ENCODE measurements at regions not wholly inside any gene's neighbourhood (a gene's known extent, or its start where the extent isn't known, plus 50 kb on each side); places are given as distances from the start of the nearest gene placed in this dataset.

GRCh38 chr2:5473635-5474034, 218.5 kb upstream of the SOX11 start:
- no peak for TF ChIP-seq CTCF (IDR thresholded peaks at IDR 0.05; ENCODE audit: insufficient read depth, missing control alignments)
- no peak for FAIRE-seq
- DNase-seq (ENCODE audit: insufficient read length, low spot score) = no peak

- FAIRE-seq (no peak), DNase-seq (ENCODE audit: insufficient read length, low spot score) (no peak)
- TF ChIP-seq CTCF (IDR thresholded peaks at IDR 0.05; ENCODE audit: insufficient read depth, missing control alignments) = no peak
These were observed 217.5 kb upstream of the SOX11 start for GRCh38 chr2:5474716-5475115.

- FAIRE-seq (no peak), DNase-seq (ENCODE audit: insufficient read length, low spot score) (no peak)
- no peak for TF ChIP-seq CTCF (IDR thresholded peaks at IDR 0.05; ENCODE audit: insufficient read depth, missing control alignments)
These were observed 212.8 kb upstream of the SOX11 start for GRCh38 chr2:5479265-5479928.

- FAIRE-seq (no peak), DNase-seq (ENCODE audit: insufficient read length, low spot score) (no peak)
- TF ChIP-seq CTCF (IDR thresholded peaks at IDR 0.05; ENCODE audit: insufficient read depth, missing control alignments) = no peak
These were observed 209.3 kb upstream of the SOX11 start for GRCh38 chr2:5482929-5483331.

- no peak for TF ChIP-seq CTCF (IDR thresholded peaks at IDR 0.05; ENCODE audit: insufficient read depth, missing control alignments)
- FAIRE-seq (no peak), DNase-seq (ENCODE audit: insufficient read length, low spot score) (no peak)
These were observed 207.3 kb upstream of the SOX11 start for GRCh38 chr2:5484868-5485267.

- FAIRE-seq (no peak), DNase-seq (ENCODE audit: insufficient read length, low spot score) (no peak)
- TF ChIP-seq CTCF (IDR thresholded peaks at IDR 0.05; ENCODE audit: insufficient read depth, missing control alignments) = no peak
These were observed 200.7 kb upstream of the SOX11 start for GRCh38 chr2:5491523-5491922.

- no peak for TF ChIP-seq CTCF (IDR thresholded peaks at IDR 0.05; ENCODE audit: insufficient read depth, missing control alignments)
- FAIRE-seq (no peak), DNase-seq (ENCODE audit: insufficient read length, low spot score) (no peak)
These were observed 198.9 kb upstream of the SOX11 start for GRCh38 chr2:5493256-5493655.

Measured in D721Med (cell line).